GM18520 (cell line): ENCODE measurements at regions not wholly inside any gene's neighbourhood (a gene's known extent, or its start where the extent isn't known, plus 50 kb on each side); places are given as distances from the start of the nearest gene placed in this dataset.

Source experiments
- ATAC-seq: cut with Tn5 transposase; IDR thresholded peaks from one replicate; pipeline ENCODE4 v1.9.1; 2021; ENCODE audit not compliant: unreplicated experiment

DNA sequence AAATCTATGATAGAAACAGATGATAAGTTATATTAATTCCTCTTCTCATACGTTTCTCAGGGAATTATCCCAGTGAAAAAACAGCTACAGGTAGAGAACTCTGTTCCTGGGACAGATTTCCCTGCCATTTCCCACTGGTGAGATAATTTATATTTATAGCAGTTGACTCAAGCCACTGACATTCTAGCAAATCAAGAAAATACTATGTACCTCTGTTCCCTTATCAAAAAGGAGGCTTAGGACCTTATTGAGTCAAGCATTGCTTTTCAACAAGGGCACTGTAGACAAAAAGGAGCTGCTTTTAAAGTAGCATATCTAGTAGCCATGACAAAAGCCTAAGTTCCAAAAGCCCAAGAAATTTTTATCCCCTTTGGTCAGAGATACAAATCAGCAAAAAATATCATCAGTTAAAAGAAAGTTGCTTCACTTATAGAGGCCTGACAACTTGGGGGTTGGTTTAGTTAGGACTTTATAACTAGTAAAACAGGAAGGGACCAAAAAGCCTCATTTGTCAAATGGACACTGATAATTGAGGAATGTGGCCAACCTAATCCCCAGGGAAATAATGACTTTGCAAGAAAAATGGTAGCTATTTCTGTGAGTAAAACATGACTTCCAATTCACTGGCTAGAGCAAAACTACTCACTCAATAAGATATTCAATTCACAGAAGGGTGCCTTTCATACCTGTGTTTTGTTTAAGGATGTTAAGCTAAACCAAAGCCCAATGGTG is 652.5 kb downstream of the SLITRK1 start:
- no peak for ATAC-seq

DNA sequence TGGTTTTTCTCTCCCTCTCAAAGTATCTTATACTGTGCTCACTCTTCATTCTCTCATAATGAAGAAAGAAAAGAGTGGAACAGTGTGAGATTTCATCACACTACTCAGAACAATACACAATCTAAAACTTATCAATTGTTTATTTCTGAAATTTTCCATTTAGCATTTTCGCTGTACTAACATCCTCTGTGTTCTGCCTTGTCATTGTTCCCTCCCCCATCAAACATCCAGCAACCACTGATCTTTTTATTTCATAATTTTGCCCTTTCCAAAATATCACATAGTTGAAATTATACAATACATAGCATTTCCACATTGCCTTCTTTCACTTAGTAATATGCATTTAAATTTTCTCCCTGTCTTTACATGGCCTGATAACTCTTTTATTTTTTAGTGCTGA is 658.7 kb downstream of the SLITRK1 start:
- no peak for ATAC-seq

DNA sequence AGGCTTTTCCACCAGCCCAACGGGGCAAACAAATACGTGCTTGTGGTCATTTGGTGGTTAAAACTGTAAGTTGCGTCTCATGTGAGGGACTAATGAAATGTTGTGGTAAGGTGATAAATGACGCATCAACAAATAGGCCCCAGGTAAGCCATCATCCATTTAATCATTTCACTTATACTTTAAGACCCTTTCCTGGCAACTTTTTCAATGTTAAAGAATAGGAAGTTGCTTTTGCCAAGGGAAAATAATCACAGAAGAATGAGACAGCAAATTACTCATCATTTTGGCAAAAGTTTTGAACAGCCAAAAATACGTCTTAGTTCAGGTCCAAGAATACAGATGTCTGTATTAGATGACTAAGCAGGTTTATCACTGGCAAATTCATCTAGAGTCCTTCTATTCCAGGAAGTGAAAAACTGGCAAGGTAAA is 660.4 kb downstream of the SLITRK1 start:
- no peak for ATAC-seq

GRCh38 chr13:83221256-83221655 is 661.0 kb downstream of the SLITRK1 start:
- ATAC-seq = no peak

GRCh38 chr13:83220241-83220640 is 662.0 kb downstream of the SLITRK1 start:
- ATAC-seq = no peak

DNA sequence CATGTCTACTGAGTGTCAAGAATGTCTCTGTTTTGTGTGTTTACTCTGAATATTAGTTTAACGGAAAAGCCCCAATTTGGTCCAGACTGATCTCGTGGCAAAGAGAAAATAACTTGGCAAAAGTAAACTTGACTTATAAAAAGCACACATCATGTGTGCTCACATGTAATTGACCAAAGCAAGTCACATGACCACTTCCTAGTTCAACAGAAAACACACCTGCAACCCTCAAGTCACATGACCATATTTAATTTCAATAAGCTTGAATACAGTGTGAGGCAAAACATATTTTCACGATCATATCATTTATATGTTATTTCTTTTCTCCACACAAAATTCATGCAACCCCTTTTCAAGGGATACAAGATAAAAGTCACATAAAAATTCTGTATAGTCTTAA is 662.4 kb downstream of the SLITRK1 start:
- no peak for ATAC-seq

GRCh38 chr13:83216479-83217245 is 665.6 kb downstream of the SLITRK1 start:
- ATAC-seq = no peak

GRCh38 chr13:83215627-83216026 is 666.6 kb downstream of the SLITRK1 start:
- ATAC-seq = no peak

GRCh38 chr13:83214452-83214851 is 667.8 kb downstream of the SLITRK1 start:
- ATAC-seq = no peak

GRCh38 chr13:83211301-83211700 is 671.0 kb downstream of the SLITRK1 start:
- no peak for ATAC-seq

DNA sequence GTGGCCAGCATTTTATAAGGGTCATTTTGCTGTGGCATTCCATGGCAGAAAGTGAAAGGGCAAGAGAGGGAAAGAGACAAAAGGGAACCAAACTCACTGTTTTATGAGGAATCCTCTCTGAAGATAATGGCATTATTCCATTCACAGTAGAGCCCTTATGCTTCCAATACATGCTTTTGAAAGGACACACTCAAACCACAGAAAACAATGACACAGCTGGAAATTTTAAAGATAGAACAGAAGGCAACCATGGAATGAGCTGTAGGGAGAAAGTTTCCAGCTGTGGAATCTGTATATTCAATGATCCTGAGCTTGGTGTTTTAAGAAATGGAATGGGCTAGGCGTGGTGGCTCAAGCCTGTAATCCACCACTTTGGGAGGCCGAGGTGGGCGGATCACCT is 677.4 kb downstream of the SLITRK1 start:
- ATAC-seq = no peak

DNA sequence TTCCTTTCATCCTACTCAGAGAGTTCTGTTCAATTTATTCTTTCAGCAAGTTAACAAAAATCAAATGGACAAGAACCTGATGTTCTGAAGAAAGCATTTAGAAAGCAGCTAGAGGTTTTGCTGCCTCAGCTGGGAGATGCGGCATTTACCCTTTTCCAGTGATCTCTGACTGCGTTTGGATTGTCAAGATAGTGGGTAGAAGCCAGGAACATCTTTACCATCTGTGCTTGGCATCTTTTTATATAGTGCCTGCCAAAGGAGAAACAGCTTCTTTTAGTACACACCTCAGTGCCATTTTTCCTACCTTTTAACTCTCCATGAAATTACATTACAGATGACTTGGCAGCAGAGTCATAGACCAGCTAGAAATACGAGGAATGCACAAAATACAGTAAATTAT is 680.8 kb downstream of the SLITRK1 start:
- ATAC-seq = no peak

- ATAC-seq = no peak
Measured at GRCh38 chr13:83197316-83197715, 685.0 kb downstream of the SLITRK1 start.

GRCh38 chr13:83190020-83190419 is 692.3 kb downstream of the SLITRK1 start:
- no peak for ATAC-seq

- ATAC-seq = no peak
Measured at GRCh38 chr13:83184819-83185218, 697.5 kb downstream of the SLITRK1 start.

DNA sequence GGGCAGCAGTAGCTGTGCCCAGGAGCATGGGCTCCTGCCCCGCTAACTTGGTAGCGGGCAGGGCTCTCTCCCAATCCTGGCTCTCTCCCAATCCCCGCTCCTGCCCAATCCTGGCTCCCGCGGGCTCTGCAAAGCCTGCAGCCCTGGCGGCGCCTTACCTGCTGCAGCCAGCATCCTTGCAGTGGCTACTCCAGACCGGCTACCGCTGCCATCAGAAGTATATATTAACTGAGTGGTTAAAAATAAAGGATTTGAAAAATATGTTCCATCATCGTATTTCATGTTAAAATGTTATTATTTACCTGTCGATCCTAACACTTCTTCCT is 698.2 kb downstream of the SLITRK1 start:
- ATAC-seq = no peak

DNA sequence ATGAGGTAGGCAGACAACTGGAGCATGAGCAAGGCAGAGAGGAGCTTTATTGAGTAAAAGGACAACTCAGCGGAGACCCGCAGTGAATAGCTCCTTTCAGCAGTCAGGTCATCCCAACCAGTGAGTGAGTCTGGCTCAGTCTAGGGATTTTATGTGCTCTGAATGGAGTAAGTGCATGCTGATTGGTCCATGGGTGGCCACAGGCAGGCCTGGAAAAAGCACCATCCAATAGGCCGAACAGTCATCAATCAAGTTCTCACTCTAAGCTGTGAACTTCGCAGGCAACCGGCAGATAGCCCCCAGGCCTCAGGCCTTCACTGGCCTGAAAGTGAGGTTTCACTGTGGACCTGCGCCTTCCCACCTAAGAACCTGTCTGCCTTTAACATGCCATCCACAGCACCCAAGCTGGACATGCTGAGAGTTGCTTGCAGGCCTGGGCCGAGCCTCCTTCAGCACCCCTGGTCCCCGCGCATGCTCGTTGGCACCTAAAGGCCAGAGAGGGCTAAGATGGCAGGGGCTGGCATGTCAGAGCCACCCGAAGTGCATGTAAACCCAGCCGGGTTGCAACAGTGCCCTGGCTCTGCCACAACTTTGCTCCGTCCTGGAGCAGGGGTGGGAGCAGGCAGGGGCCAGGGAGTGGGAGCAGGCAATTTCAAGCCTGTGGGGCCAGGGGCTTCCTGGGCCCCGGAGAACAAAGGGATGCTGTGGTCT is 698.7 kb downstream of the SLITRK1 start:
- no peak for ATAC-seq

DNA sequence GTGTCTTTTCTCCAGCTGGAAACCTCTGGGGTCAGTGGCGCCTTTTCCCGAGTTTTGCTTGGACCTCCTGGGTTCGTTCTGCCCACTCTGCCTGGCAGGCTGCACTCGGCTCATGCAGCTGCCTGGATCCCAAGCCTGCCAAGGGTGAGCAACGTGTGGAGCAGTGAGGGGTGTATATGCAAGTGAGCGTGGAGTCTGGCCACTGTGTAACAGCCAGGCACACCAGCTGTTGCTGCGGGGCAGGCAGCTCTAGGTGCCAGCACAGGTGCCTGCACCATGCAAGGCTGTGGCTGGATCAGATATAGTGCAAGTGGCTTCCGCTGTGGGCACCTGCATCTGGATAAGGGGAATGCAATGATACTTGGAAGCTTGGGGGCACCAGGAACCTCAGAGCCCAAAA is 699.4 kb downstream of the SLITRK1 start:
- ATAC-seq = no peak

DNA sequence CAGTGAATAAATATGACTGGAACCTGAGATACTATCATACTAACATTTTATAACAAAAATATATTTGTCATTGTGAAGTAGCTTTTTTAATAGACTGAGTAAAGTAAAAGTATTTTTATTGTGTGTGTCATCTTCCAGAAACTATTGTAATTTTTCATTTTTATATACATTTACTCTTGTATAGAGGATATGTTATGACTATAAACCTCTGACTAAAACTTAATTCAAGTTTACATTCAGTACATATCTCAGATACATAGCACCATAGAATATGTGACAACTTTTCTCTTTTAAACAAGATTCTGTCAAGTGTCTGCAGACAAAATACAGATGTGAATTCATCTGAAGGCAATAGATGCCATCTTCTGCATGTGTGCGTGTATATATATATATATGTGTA is 704.3 kb downstream of the SLITRK1 start:
- ATAC-seq = no peak

DNA sequence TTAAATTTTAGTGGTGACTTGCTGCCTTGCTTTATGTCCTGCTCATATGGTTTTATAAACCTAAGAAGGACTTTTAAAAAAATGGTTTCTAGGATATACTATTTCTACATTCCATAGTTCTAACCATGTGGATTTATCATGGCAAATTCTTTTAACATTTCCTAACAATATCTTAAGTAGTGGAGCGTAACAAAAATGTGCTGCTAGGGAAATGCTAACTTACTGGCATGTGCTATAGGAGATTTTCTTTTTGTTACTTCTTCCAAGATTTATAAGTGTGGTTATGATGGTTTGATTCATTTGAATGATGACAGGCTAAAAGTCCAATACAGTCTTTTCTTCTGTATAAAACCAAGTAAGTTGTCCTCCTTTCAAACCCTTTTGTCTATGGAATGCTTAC is 713.7 kb downstream of the SLITRK1 start:
- ATAC-seq = no peak

- no peak for ATAC-seq
Measured at GRCh38 chr13:83167203-83167602, 715.1 kb downstream of the SLITRK1 start.

GRCh38 chr13:83166550-83166949 is 715.7 kb downstream of the SLITRK1 start:
- no peak for ATAC-seq
